ENCODE measurements at regions not wholly inside any gene's neighbourhood (a gene's known extent, or its start where the extent isn't known, plus 50 kb on each side); places are given as distances from the start of the nearest gene placed in this dataset.

- no peak for FAIRE-seq
- peaks cover 5% of the 10 kb centered on the region for H3K27me3 Mint-ChIP-seq (ENCODE audit: low read depth, unreplicated experiment)
- H2AFZ ChIP-seq (ENCODE audit: low read depth, low read length), result no peak overlapping the region
- no peak for DNase-seq (ENCODE audit: low read depth)
- peaks cover 2% of the 10 kb centered on the region for H3K9me3 ChIP-seq (ENCODE audit: insufficient read depth, low read depth, low read length)
- no peaks in the 10 kb centered on the region for H3K4me1 Mint-ChIP-seq (ENCODE audit: low read depth, unreplicated experiment)
- no peaks in the 10 kb centered on the region for H3K79me2 ChIP-seq (ENCODE audit: insufficient read depth, low read length)
- no peak for TF ChIP-seq EZH2 (IDR thresholded peaks at IDR 0.05; ENCODE audit: insufficient read depth, low read length)
- no peak for TF ChIP-seq CTCF (IDR thresholded peaks at IDR 0.05; ENCODE audit: insufficient read depth, low read depth, low read length)
- no peaks in the 10 kb centered on the region for H3K27me3 ChIP-seq (ENCODE audit: insufficient read depth, low read length)
- H3K27ac Mint-ChIP-seq (ENCODE audit: unreplicated experiment), result no peak overlapping the region
- no peak overlapping the region for H3K9ac ChIP-seq (ENCODE audit: low read length)
- no peak overlapping the region for H3K4me2 ChIP-seq (ENCODE audit: low read length)
- H3K9me3 Mint-ChIP-seq (ENCODE audit: unreplicated experiment), result peaks cover 2% of the 10 kb centered on the region
- H3K4me3 ChIP-seq (ENCODE audit: insufficient read depth, low read depth, low read length), result no peak overlapping the region
- no peak overlapping the region for H3K27ac ChIP-seq (ENCODE audit: low read depth, low read length)
- no peaks in the 10 kb centered on the region for H3K36me3 ChIP-seq (ENCODE audit: insufficient read depth, low read length)
- H3K4me3 Mint-ChIP-seq (ENCODE audit: unreplicated experiment), result no peak overlapping the region
- H3K36me3 Mint-ChIP-seq (ENCODE audit: low read depth, unreplicated experiment), result no peaks in the 10 kb centered on the region
- no peaks in the 10 kb centered on the region for H4K20me1 ChIP-seq (ENCODE audit: insufficient read depth, low read length)
- H3K4me1 ChIP-seq (ENCODE audit: insufficient read depth, low read length), result no peaks in the 10 kb centered on the region
These were observed 77.0 kb upstream of the ALDH1A3 start for GRCh38 chr15:100802421-100803170.

DNA sequence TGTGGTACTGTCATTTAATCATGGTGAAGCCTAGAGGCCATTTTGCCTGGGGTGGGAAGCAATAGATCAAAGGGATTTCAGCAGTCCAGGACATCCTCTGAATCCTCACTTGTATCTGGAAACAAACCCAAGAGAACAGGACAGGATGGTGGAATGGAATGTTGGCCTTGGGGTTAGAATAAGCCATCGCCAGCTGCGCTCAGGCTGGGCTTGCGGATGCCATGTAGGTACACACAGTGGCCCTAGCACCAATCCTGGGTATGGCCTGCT is 76.5 kb upstream of the ALDH1A3 start:
- Histone ChIP-seq H3K36me3 (ENCODE audit: insufficient read depth, low read length) (no peaks in the 10 kb centered on the region), H3K27ac (ENCODE audit: low read depth, low read length) (no peak overlapping the region), H3K9ac (ENCODE audit: low read length) (no peak overlapping the region), H4K20me1 (ENCODE audit: insufficient read depth, low read length) (no peaks in the 10 kb centered on the region), H3K4me1 (ENCODE audit: insufficient read depth, low read length) (no peaks in the 10 kb centered on the region), H3K9me3 (ENCODE audit: insufficient read depth, low read depth, low read length) (peaks cover 5% of the 10 kb centered on the region), H3K79me2 (ENCODE audit: insufficient read depth, low read length) (no peaks in the 10 kb centered on the region), H2AFZ (ENCODE audit: low read depth, low read length) (no peak overlapping the region), H3K27me3 (ENCODE audit: insufficient read depth, low read length) (no peaks in the 10 kb centered on the region), H3K4me2 (ENCODE audit: low read length) (no peak overlapping the region), H3K4me3 (ENCODE audit: insufficient read depth, low read depth, low read length) (no peak overlapping the region)
- H3K4me1 Mint-ChIP-seq (ENCODE audit: low read depth, unreplicated experiment), result no peaks in the 10 kb centered on the region
- H3K36me3 Mint-ChIP-seq (ENCODE audit: low read depth, unreplicated experiment), result no peaks in the 10 kb centered on the region
- no peak for DNase-seq (ENCODE audit: low read depth)
- H3K27me3 Mint-ChIP-seq (ENCODE audit: low read depth, unreplicated experiment), result peaks cover 5% of the 10 kb centered on the region
- H3K4me3 Mint-ChIP-seq (ENCODE audit: unreplicated experiment), result no peak overlapping the region
- H3K27ac Mint-ChIP-seq (ENCODE audit: unreplicated experiment), result no peak overlapping the region
- FAIRE-seq, result no peak
- no peak for TF ChIP-seq CTCF (IDR thresholded peaks at IDR 0.05; ENCODE audit: insufficient read depth, low read depth, low read length)
- no peak for TF ChIP-seq EZH2 (IDR thresholded peaks at IDR 0.05; ENCODE audit: insufficient read depth, low read length)
- peaks cover 2% of the 10 kb centered on the region for H3K9me3 Mint-ChIP-seq (ENCODE audit: unreplicated experiment)

- no peak overlapping the region for H3K27ac Mint-ChIP-seq (ENCODE audit: unreplicated experiment)
- DNase-seq (ENCODE audit: low read depth) (no peak), FAIRE-seq (no peak)
- no peak overlapping the region for H3K4me3 ChIP-seq (ENCODE audit: insufficient read depth, low read depth, low read length)
- H3K4me3 Mint-ChIP-seq (ENCODE audit: unreplicated experiment), result no peak overlapping the region
- peaks cover 9% of the 10 kb centered on the region for H3K4me1 Mint-ChIP-seq (ENCODE audit: low read depth, unreplicated experiment)
- TF ChIP-seq EZH2 (IDR thresholded peaks at IDR 0.05; ENCODE audit: insufficient read depth, low read length) (no peak), CTCF (IDR thresholded peaks at IDR 0.05; ENCODE audit: insufficient read depth, low read depth, low read length) (no peak)
- H3K9ac ChIP-seq (ENCODE audit: low read length), result no peak overlapping the region
- peaks cover 5% of the 10 kb centered on the region for H3K9me3 ChIP-seq (ENCODE audit: insufficient read depth, low read depth, low read length)
- no peaks in the 10 kb centered on the region for H3K9me3 Mint-ChIP-seq (ENCODE audit: unreplicated experiment)
- H4K20me1 ChIP-seq (ENCODE audit: insufficient read depth, low read length), result no peaks in the 10 kb centered on the region
- H3K27me3 Mint-ChIP-seq (ENCODE audit: low read depth, unreplicated experiment), result peaks cover 3% of the 10 kb centered on the region
- no peak overlapping the region for H3K4me2 ChIP-seq (ENCODE audit: low read length)
- no peaks in the 10 kb centered on the region for H3K36me3 Mint-ChIP-seq (ENCODE audit: low read depth, unreplicated experiment)
- H3K27me3 ChIP-seq (ENCODE audit: insufficient read depth, low read length), result no peaks in the 10 kb centered on the region
- H3K4me1 ChIP-seq (ENCODE audit: insufficient read depth, low read length), result peaks cover 3% of the 10 kb centered on the region
- H3K36me3 ChIP-seq (ENCODE audit: insufficient read depth, low read length), result no peaks in the 10 kb centered on the region
- no peak overlapping the region for H2AFZ ChIP-seq (ENCODE audit: low read depth, low read length)
- H3K79me2 ChIP-seq (ENCODE audit: insufficient read depth, low read length), result no peaks in the 10 kb centered on the region
- H3K27ac ChIP-seq (ENCODE audit: low read depth, low read length), result no peak overlapping the region
These were observed 73.5 kb upstream of the ALDH1A3 start for GRCh38 chr15:100806157-100806556.
